Motor neuron (in vitro differentiated cells): ENCODE measurements at regions not wholly inside any gene's neighbourhood (a gene's known extent, or its start where the extent isn't known, plus 50 kb on each side); places are given as distances from the start of the nearest gene placed in this dataset.
"Not testable (repeated sequence)": the region's sequence is repeated elsewhere in the genome, so short reads cannot be mapped to it uniquely, and the experiment has no call there.

ENCODE experiments used
- ATAC-seq, 8 experiments: fragments of 200-7000 bp; cut with Tn5 transposase; replicated peaks in 6 of 8; 2 replicates each; pipeline ENCODE4 v1.8.0; 2021; ENCODE audit warnings: mild to moderate bottlenecking in 8 of 8, moderate library complexity in 8 of 8
- H3K27ac ChIP-seq, 2 donors: fragments of 250-450 bp; sonication (Bioruptor Pico); 2 replicates each; pipeline ENCODE4 v1.9.0; 2021; ENCODE audit warnings: antibody characterized with exemption in 2 of 2, mild to moderate bottlenecking in 2 of 2, moderate library complexity in 1 of 2
- H3K4me1 ChIP-seq, 2 donors: fragments of 250-450 bp; sonication (Bioruptor Pico); replicated peaks in 1 of 2; 2 replicates each; pipeline ENCODE4 v1.6.1; 2021; ENCODE audit warnings: antibody characterized with exemption in 2 of 2, mild to moderate bottlenecking in 2 of 2, moderate library complexity in 1 of 2
- H3K4me3 ChIP-seq, 5 donors: fragments of 250-450 bp; sonication (Bioruptor Pico); 2 replicates each; pipeline ENCODE4 v1.9.0; 2021; ENCODE audit warnings: antibody characterized with exemption in 5 of 5, mild to moderate bottlenecking in 5 of 5, moderate library complexity in 4 of 5
- WGBS, 10 experiments: fragments of 450-650 bp; shearing (Covaris generic); methylation state at CpG; one replicate each; pipeline ENCODE4 v1.0.0; 2022; 5-methylcytosine and 5-hydroxymethylcytosine counted together
- in situ Hi-C, 9 experiments: fragments of 400-800 bp; cut with MboI; loops; one replicate each; pipeline ENCODE4 v1.15.0; 2021; ENCODE audit warnings: low sequenced_read_pairs in 9 of 9, low pct_unique_long_range_greater_than_20kb in 2 of 9; ENCODE audit not compliant: unreplicated experiment in 9 of 9

DNA sequence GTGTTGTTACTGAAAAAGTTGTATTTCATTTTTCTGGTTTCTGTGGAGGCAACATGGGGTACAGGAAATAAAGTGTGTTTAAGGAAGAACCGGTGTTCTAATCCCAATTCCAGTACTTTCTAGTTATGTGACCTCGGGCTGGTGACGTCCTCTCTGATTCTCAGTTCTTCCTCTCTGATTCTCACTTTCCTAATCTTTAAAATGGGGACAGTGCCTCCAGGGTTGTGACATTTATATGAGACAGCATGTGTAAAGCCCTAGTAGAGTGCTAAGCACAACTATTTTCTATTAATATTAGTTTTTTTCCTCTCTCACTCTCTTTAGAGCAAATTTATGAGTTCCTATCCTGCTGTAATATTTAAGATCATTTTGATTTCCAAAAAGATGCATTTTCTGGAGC, 50.9 kb upstream of the PTPDC1 start:
- Histone ChIP-seq H3K4me1 (peaks cover 4 to 9% of the 10 kb centered on the region in 2 donors), H3K27ac (no peak overlapping the region), H3K4me3 (no peak overlapping the region)
- in situ Hi-C loops, result no loop called here
- ATAC-seq, result no peak
- WGBS, 10 experiments, result 75 to 100% (median 89%) methylated on average over 1 to 3 of the region's 3 CpGs; no CpG with 5 or more reads in 1 of the 10 experiments

DNA sequence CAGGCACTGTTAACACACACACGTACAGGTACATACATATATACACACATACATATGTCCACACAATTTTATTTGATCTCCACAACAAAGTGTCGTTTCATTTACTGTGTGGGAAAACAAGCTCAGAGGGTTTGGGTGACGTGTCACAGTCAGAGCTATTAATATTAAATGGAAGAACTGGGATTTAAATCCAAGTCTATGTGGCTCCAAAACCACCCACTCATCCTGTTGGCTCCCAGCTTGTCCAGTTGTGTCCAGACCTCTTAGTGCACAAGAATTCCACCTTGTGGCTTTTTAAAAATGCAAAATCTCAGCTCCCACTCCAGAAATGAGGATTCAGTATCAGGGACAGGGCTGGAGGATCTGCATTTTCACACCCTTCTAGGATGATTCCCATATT, 52.3 kb upstream of the PTPDC1 start:
- WGBS, 10 experiments, result 0 to 100% (median 88%) methylated on average over 1 to 3 of the region's 3 CpGs; no CpG with 5 or more reads in 2 of the 10 experiments
- peaks cover 4 to 9% of the 10 kb centered on the region in 2 donors for H3K4me1 ChIP-seq
- in situ Hi-C loops, result no loop called here
- peak overlapping the region in 1 of 5 donors; percentile 99 for H3K4me3 ChIP-seq
- H3K27ac ChIP-seq, result no peak overlapping the region
- no peak for ATAC-seq

DNA sequence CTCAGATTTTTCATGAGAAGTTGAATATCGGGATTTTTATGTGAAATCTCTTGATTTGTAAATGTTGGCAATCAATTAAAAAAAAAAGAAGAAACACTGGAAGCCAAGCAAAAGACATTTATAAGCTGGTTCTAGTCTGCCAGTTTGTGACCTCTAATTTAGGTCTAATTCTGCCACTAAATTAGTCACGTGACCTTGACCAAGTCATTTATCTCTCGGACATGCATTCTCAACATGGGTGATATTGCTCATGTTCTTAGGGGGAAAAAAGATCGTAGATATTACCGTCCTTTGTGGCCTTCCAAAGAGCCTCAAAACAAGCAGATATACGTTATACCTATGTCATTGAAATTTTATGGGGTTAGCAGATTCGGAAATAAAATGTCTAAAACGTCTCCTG, 52.9 kb upstream of the PTPDC1 start:
- 5 to 85% (median 72%) methylated on average over 3 to 8 of the region's 8 CpGs; no CpG with 5 or more reads in 1 of the 10 experiments for WGBS, 10 experiments
- Histone ChIP-seq H3K27ac (no peak overlapping the region), H3K4me3 (peak overlapping the region; percentile 63 to 99 (median 77)), H3K4me1 (peaks cover 4 to 9% of the 10 kb centered on the region in 2 donors)
- in situ Hi-C loops, result no loop called here
- ATAC-seq, result no peak

- peak; percentile 98 to 100 (median 100) for ATAC-seq
- in situ Hi-C loops, result no loop called here
- WGBS, 10 experiments, result 0 to 2% (median 0%) methylated on average over 1 to 15 of the region's 97 CpGs; no CpG with 5 or more reads in 3 of the 10 experiments
- peaks cover 4 to 9% of the 10 kb centered on the region in 2 donors for H3K4me1 ChIP-seq
- H3K27ac ChIP-seq, result peak overlapping the region; percentile 47 to 72
- peak overlapping the region; percentile 63 to 99 (median 77) for H3K4me3 ChIP-seq
Observed at GRCh38 chr9:94030318-94031179, 53.7 kb upstream of the PTPDC1 start.

- in situ Hi-C loops, result no loop called here
- 0 to 100% (median 29%) methylated on average over 1 to 6 of the region's 6 CpGs; no CpG with 5 or more reads in 1 of the 10 experiments for WGBS, 10 experiments
- H3K4me3 ChIP-seq, result peak overlapping the region; percentile 63 to 99 (median 77)
- H3K4me1 ChIP-seq, result peaks cover 4 to 9% of the 10 kb centered on the region in 2 donors
- H3K27ac ChIP-seq, result peak overlapping the region in 1 of 2 donors; percentile 72
- ATAC-seq, result no peak
Observed at GRCh38 chr9:94029932-94030317, 54.3 kb upstream of the PTPDC1 start.

DNA sequence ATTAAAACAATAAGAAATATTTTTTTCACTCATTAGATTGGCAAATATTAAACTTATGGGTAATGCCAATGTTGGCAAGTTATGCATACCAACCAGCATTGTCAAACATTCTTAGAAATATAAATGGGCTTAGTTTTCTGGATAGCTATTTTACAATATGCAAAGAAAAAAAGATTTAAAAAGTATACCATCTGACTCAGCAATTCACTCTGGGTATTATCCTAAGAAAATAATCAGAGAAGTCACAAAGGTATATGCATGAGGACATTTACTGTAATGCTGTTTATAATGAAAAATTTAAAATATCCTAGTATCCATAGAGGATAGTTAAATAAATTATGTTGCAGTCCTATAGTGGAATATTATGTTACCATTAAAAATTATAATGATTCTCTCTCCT, 57.4 kb upstream of the PTPDC1 start:
- ATAC-seq, result no peak
- Histone ChIP-seq H3K4me3 (no peak overlapping the region), H3K4me1 (peaks cover 4% of the 10 kb centered on the region in 2 donors), H3K27ac (no peak overlapping the region)
- in situ Hi-C loops, result no loop called here

- not testable (repeated sequence) for H3K4me3 ChIP-seq, H3K27ac ChIP-seq, ATAC-seq
- in situ Hi-C loops, result loop anchor here in 2 of 9 experiments (25.0 kb wide), 1 partner anchor 190 kb away; no protein-coding TSS in a partner anchor
- H3K4me1 ChIP-seq, result peaks cover 0 to 10% of the 10 kb centered on the region in 2 donors
Observed at GRCh38 chr9:94022476-94022875, 61.8 kb upstream of the PTPDC1 start.

DNA sequence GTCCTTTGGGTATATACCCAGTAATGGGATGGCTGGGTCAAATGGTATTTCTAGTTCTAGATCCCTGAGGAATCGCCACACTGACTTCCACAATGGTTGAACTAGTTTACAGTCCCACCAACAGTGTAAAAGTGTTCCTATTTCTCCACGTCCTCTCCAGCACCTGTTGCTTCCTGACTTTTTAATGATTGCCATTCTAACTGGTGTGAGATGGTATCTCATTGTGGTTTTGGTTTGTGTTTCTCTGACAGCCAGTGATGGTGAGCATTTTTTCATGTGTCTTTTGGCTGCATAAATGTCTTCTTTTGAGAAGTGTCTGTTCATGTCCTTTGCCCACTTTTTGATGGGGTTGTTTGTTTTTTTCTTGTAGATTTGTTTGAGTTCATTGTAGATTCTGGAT, 63.4 kb upstream of the PTPDC1 start:
- not testable (repeated sequence) for H3K27ac ChIP-seq, ATAC-seq, H3K4me3 ChIP-seq
- in situ Hi-C loops, result loop anchor here in 2 of 9 experiments (25.0 kb wide), 1 partner anchor 191 kb away; no protein-coding TSS in a partner anchor
- H3K4me1 ChIP-seq, result peaks cover 0 to 10% of the 10 kb centered on the region in 2 donors
- no CpG with 5 or more reads among the region's 2 CpGs for WGBS, 10 experiments

- WGBS, 10 experiments, result 0 to 60% (median 7%) methylated on average over 1 to 2 of the region's 2 CpGs; no CpG with 5 or more reads in 2 of the 10 experiments
- no peak overlapping the region for H3K4me3 ChIP-seq
- ATAC-seq, result peak in 5 of 8 experiments; percentile 20 to 85 (median 62)
- in situ Hi-C loops, result loop anchor here in 3 of 9 experiments (10.0 to 25.0 kb wide), 2 partner anchors 194 to 196 kb away; no protein-coding TSS in a partner anchor
- peaks cover 0 to 10% of the 10 kb centered on the region in 2 donors for H3K4me1 ChIP-seq
- no peak overlapping the region for H3K27ac ChIP-seq
Observed at GRCh38 chr9:94018628-94019027, 63.5 kb upstream of the BARX1 start.

DNA sequence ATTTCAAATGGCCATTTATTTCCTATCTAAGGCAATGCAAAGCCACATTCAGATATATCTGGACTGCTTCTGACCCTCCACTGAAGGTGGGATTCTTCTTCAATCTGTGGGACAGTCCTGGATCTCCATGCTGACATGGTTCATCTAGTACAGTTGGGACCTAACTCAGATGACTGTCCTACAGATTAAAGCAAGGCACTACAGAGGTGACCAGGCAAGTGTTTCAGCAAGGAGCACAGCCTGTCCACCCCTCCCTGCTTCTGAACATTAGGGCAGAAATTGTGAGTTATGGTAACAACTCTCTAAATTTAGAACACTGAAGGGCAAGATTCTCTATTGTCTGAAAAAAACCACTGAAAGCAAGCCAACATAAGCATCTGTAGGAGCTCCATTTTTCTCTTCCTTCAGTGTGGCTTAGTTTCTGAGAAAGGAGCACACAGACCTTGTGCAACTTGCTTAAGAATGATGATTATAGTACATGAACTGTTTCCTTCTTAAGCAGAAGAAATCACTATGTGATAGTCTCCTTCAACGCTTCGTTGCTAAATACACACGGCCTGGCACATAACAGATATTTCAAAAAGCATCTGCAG, 62.9 kb upstream of the BARX1 start:
- no peak overlapping the region for H3K27ac ChIP-seq
- H3K4me1 ChIP-seq, result peaks cover 0 to 10% of the 10 kb centered on the region in 2 donors
- peak in 1 of 8 experiments; percentile 39 for ATAC-seq
- 44 to 100% (median 79%) methylated on average over 2 to 3 of the region's 3 CpGs; no CpG with 5 or more reads in 3 of the 10 experiments for WGBS, 10 experiments
- no peak overlapping the region for H3K4me3 ChIP-seq
- in situ Hi-C loops, result loop anchor here in 3 of 9 experiments (10.0 to 25.0 kb wide), 2 partner anchors 194 to 197 kb away; no protein-coding TSS in a partner anchor

- no peak overlapping the region for H3K4me3 ChIP-seq
- 20 to 100% (median 83%) methylated on average over 1 to 2 of the region's 3 CpGs; no CpG with 5 or more reads in 5 of the 10 experiments for WGBS, 10 experiments
- in situ Hi-C loops, result loop anchor here in 3 of 9 experiments (10.0 to 25.0 kb wide), 2 partner anchors 196 to 198 kb away; no protein-coding TSS in a partner anchor
- ATAC-seq, result no peak
- H3K4me1 ChIP-seq, result peaks cover 0 to 10% of the 10 kb centered on the region in 2 donors
- no peak overlapping the region for H3K27ac ChIP-seq
Observed at GRCh38 chr9:94016744-94017143, 61.6 kb upstream of the BARX1 start.

GRCh38 chr9:94014920-94015319, 59.8 kb upstream of the BARX1 start:
- peaks cover 0 to 10% of the 10 kb centered on the region in 2 donors for H3K4me1 ChIP-seq
- 33 to 94% (median 62%) methylated on average over 1 to 3 of the region's 4 CpGs; no CpG with 5 or more reads in 3 of the 10 experiments for WGBS, 10 experiments
- in situ Hi-C loops, result loop anchor here in 3 of 9 experiments (10.0 to 25.0 kb wide), 2 partner anchors 197 to 200 kb away; no protein-coding TSS in a partner anchor
- H3K4me3 ChIP-seq, result no peak overlapping the region
- no peak for ATAC-seq
- H3K27ac ChIP-seq, result no peak overlapping the region
